Stimulated activated CD4-positive, alpha-beta T cell treated with anti-CD3 and anti-CD28 coated beads, Interleukin-1b, Interleukin-23, amount 100 ng/mL, for 24 hours (primary cell): ENCODE measurements at regions not wholly inside any gene's neighbourhood (a gene's known extent, or its start where the extent isn't known, plus 50 kb on each side); places are given as distances from the start of the nearest gene placed in this dataset.
"Not testable (repeated sequence)": the region's sequence is repeated elsewhere in the genome, so short reads cannot be mapped to it uniquely, and the experiment has no call there.

Experiments used
- DNase-seq, 4 experiments: peaks; one replicate each; pipeline ENCODE4 v3.0.0-alpha.2; 2020; ENCODE audit warnings: low read depth in 4 of 4, low spot score in 1 of 4

GRCh38 chr17:16843511-16843910 lies 128.4 kb downstream of the TNFRSF13B start:
- DNase-seq, result not testable (repeated sequence)

- not testable (repeated sequence) for DNase-seq
Observed at GRCh38 chr17:16842346-16842745, 129.6 kb downstream of the TNFRSF13B start.

- DNase-seq, result not testable (repeated sequence)
Observed at GRCh38 chr17:16841896-16842295, 130.0 kb downstream of the TNFRSF13B start.

- not testable (repeated sequence) for DNase-seq
Observed at GRCh38 chr17:16840219-16840618, 131.7 kb downstream of the TNFRSF13B start.

- DNase-seq, result not testable (repeated sequence)
Observed at GRCh38 chr17:16839242-16840175, 132.4 kb downstream of the TNFRSF13B start.

- not testable (repeated sequence) for DNase-seq
Observed at GRCh38 chr17:16838795-16839194, 133.1 kb downstream of the TNFRSF13B start.

- not testable (repeated sequence) for DNase-seq
Observed at GRCh38 chr17:16838287-16838686, 133.6 kb downstream of the TNFRSF13B start.

- not testable (repeated sequence) for DNase-seq
Observed at GRCh38 chr17:16837468-16838266, 134.3 kb downstream of the TNFRSF13B start.

GRCh38 chr17:16836315-16836915 lies 135.5 kb downstream of the TNFRSF13B start:
- not testable (repeated sequence) for DNase-seq

- not testable (repeated sequence) for DNase-seq
Observed at GRCh38 chr17:16833517-16833916, 138.4 kb downstream of the TNFRSF13B start.

- not testable (repeated sequence) for DNase-seq
Observed at GRCh38 chr17:16832853-16833252, 139.1 kb downstream of the TNFRSF13B start.

GRCh38 chr17:16832206-16832605 lies 139.7 kb downstream of the TNFRSF13B start:
- not testable (repeated sequence) for DNase-seq

GRCh38 chr17:16830770-16831169 lies 140.7 kb downstream of the CCDC144A start:
- not testable (repeated sequence) for DNase-seq

- DNase-seq, result not testable (repeated sequence)
Observed at GRCh38 chr17:16830219-16830618, 140.2 kb downstream of the CCDC144A start.
